DMS 273 (cell line): ENCODE measurements at regions not wholly inside any gene's neighbourhood (a gene's known extent, or its start where the extent isn't known, plus 50 kb on each side); places are given as distances from the start of the nearest gene placed in this dataset.
"Not testable (repeated sequence)": the region's sequence is repeated elsewhere in the genome, so short reads cannot be mapped to it uniquely, and the experiment has no call there.

Experiments
- DNase-seq: peaks from one replicate; lab custom pipeline; 2025; ENCODE audit not compliant: unreplicated experiment; lab: John Stamatoyannopoulos, UW

GRCh38 chr6:86872810-86873209, 64.5 kb upstream of the HTR1E start:
- DNase-seq = not testable (repeated sequence)

- DNase-seq = peak; percentile 56
Measured at GRCh38 chr6:86871681-86872080, 65.6 kb upstream of the HTR1E start.

- no peak for DNase-seq
Measured at GRCh38 chr6:86869500-86869899, 67.8 kb upstream of the HTR1E start.

- DNase-seq = peak; percentile 12
Measured at GRCh38 chr6:86859513-86859912, 77.8 kb upstream of the HTR1E start.

GRCh38 chr6:86858970-86859369, 78.4 kb upstream of the HTR1E start:
- DNase-seq = no peak

GRCh38 chr6:86857783-86858182, 79.5 kb upstream of the HTR1E start:
- DNase-seq = no peak

- DNase-seq = peak; percentile 78
Measured at GRCh38 chr6:86856937-86857563, 80.3 kb upstream of the HTR1E start.

- no peak for DNase-seq
Measured at GRCh38 chr6:86856379-86856778, 80.9 kb upstream of the HTR1E start.

GRCh38 chr6:86848986-86849385, 88.3 kb upstream of the HTR1E start:
- no peak for DNase-seq

- DNase-seq = no peak
Measured at GRCh38 chr6:86832686-86833085, 104.6 kb upstream of the HTR1E start.

GRCh38 chr6:86825436-86825835, 111.9 kb upstream of the HTR1E start:
- no peak for DNase-seq

- no peak for DNase-seq
Measured at GRCh38 chr6:86822747-86823146, 114.6 kb upstream of the HTR1E start.

GRCh38 chr6:86820750-86821149, 116.6 kb upstream of the HTR1E start:
- no peak for DNase-seq

- DNase-seq = no peak
Measured at GRCh38 chr6:86793649-86794048, 143.7 kb upstream of the HTR1E start.

- no peak for DNase-seq
Measured at GRCh38 chr6:86791476-86791875, 145.9 kb upstream of the HTR1E start.

GRCh38 chr6:86789779-86790411, 147.4 kb upstream of the HTR1E start:
- no peak for DNase-seq

- no peak for DNase-seq
Measured at GRCh38 chr6:86782328-86782727, 155.0 kb upstream of the HTR1E start.

GRCh38 chr6:86780923-86781322, 156.4 kb upstream of the HTR1E start:
- DNase-seq = no peak

- DNase-seq = no peak
Measured at GRCh38 chr6:86775893-86776292, 161.4 kb upstream of the HTR1E start.

GRCh38 chr6:86765211-86765610, 172.1 kb upstream of the HTR1E start:
- DNase-seq = no peak

- DNase-seq = not testable (repeated sequence)
Measured at GRCh38 chr6:86759953-86760352, 177.4 kb upstream of the HTR1E start.

GRCh38 chr6:86756640-86757229, 180.6 kb upstream of the HTR1E start:
- no peak for DNase-seq

GRCh38 chr6:86744048-86744447, 193.3 kb upstream of the HTR1E start:
- no peak for DNase-seq
